GM23338 (cell line): ENCODE measurements at regions not wholly inside any gene's neighbourhood (a gene's known extent, or its start where the extent isn't known, plus 50 kb on each side); places are given as distances from the start of the nearest gene placed in this dataset.

Experiments used
- ATAC-seq: fragments of 200-7000 bp; cut with Tn5 transposase; 3 replicates; pipeline ENCODE4 v1.9.1; 2020
- DNase-seq: peaks from one replicate; pipeline ENCODE4 v3.0.0-alpha.2; 2015; ENCODE audit warnings: low spot score
- H2AFZ ChIP-seq: fragments of 200-600 bp; sonication (generic); 2 replicates; pipeline ENCODE4 v1.8.0; 2016; ENCODE audit warnings: antibody characterized with exemption, mild to moderate bottlenecking, moderate library complexity
- H3F3A ChIP-seq: fragments of 200-600 bp; sonication (generic); replicated peaks from 2 replicates; pipeline ENCODE4 v1.8.0; 2017; ENCODE audit warnings: antibody characterized with exemption, mixed run types, low read depth
- H3K27ac ChIP-seq: fragments of 200-600 bp; sonication (generic); 2 replicates; pipeline ENCODE4 v1.6.1; 2016; ENCODE audit warnings: low read depth
- H3K27me3 ChIP-seq: fragments of 200-600 bp; sonication (generic); 2 replicates; pipeline ENCODE4 v1.8.0; 2016; ENCODE audit warnings: mild to moderate bottlenecking, mixed run types, moderate library complexity; ENCODE audit not compliant: insufficient read depth
- H3K36me3 ChIP-seq: fragments of 200-600 bp; sonication (generic); 2 replicates; pipeline ENCODE4 v1.8.0; 2016; ENCODE audit warnings: mild to moderate bottlenecking; ENCODE audit not compliant: insufficient read depth
- H3K4me1 ChIP-seq: fragments of 200-600 bp; sonication (generic); 2 replicates; pipeline ENCODE4 v1.8.0; 2016; ENCODE audit warnings: mild to moderate bottlenecking, moderate library complexity; ENCODE audit not compliant: insufficient read depth
- H3K4me2 ChIP-seq: fragments of 200-600 bp; sonication (generic); 2 replicates; pipeline ENCODE4 v1.7.1; 2017; ENCODE audit warnings: mixed run types
- H3K4me3 ChIP-seq: fragments of 200-600 bp; sonication (generic); 2 replicates; pipeline ENCODE4 v1.6.1; 2016; ENCODE audit warnings: mixed run types
- H3K79me2 ChIP-seq: fragments of 200-600 bp; sonication (generic); replicated peaks from 2 replicates; pipeline ENCODE4 v1.8.0; 2017; ENCODE audit warnings: mild to moderate bottlenecking; ENCODE audit not compliant: insufficient read depth
- H3K9me2 ChIP-seq: fragments of 200-600 bp; sonication (generic); 2 replicates; pipeline ENCODE4 v1.8.0; 2017; ENCODE audit not compliant: insufficient read depth
- H4K20me1 ChIP-seq: fragments of 200-600 bp; sonication (generic); replicated peaks from 2 replicates; pipeline ENCODE4 v1.8.0; 2017; ENCODE audit warnings: mild to moderate bottlenecking; ENCODE audit not compliant: insufficient read depth
- H3K27ac Mint-ChIP-seq: 2 replicates; pipeline ENCODE4 v1.8.0; 2020; ENCODE audit warnings: inconsistent platforms, mild to moderate bottlenecking, moderate library complexity, mixed read lengths
- H3K27me3 Mint-ChIP-seq: 3 replicates; pipeline ENCODE4 v1.8.0; 2022; ENCODE audit warnings: low read depth, mild to moderate bottlenecking, moderate library complexity, mixed read lengths, inconsistent platforms; ENCODE audit not compliant: insufficient read depth, poor library complexity
- H3K36me3 Mint-ChIP-seq: 3 replicates; pipeline ENCODE4 v1.8.0; 2021; ENCODE audit warnings: low read depth, mild to moderate bottlenecking, inconsistent platforms, moderate library complexity, mixed read lengths
- H3K4me1 Mint-ChIP-seq: 3 replicates; pipeline ENCODE4 v1.8.0; 2020; ENCODE audit warnings: mild to moderate bottlenecking, inconsistent platforms, mixed read lengths
- H3K4me3 Mint-ChIP-seq: 3 replicates; pipeline ENCODE4 v1.8.0; 2021; ENCODE audit warnings: moderate library complexity, mild to moderate bottlenecking, inconsistent platforms, mixed read lengths
- H3K9me3 Mint-ChIP-seq: 3 replicates; pipeline ENCODE4 v1.8.0; 2020; ENCODE audit warnings: moderate library complexity, mild to moderate bottlenecking, inconsistent platforms, mixed read lengths
- EZH2phosphoT487 ChIP-seq: fragments of 200-600 bp; sonication (generic); IDR thresholded peaks from one replicate; pipeline ENCODE4 v1.8.1; 2018; ENCODE audit warnings: antibody characterized with exemption; ENCODE audit not compliant: unreplicated experiment
- NANOG ChIP-seq: IDR thresholded peaks from 2 replicates; pipeline ENCODE4 v1.6.1; 2016; ENCODE audit warnings: antibody characterized with exemption, borderline replicate concordance
- POLR2AphosphoS5 ChIP-seq: IDR thresholded peaks from 2 replicates; pipeline ENCODE4 v1.6.1; 2016; ENCODE audit warnings: antibody characterized with exemption, low read depth
- ZNF114 ChIP-seq: fragments of 250-450 bp; sonication (Bioruptor Pico); IDR thresholded peaks from 2 replicates; pipeline ENCODE4 v1.5.0; 2020; ENCODE audit warnings: mild to moderate bottlenecking, moderate library complexity
- TF ChIP-seq, protein P1 (sequence below): fragments of 250-450 bp; sonication (Bioruptor Pico); IDR thresholded peaks from 2 replicates; pipeline ENCODE4 v1.5.0; 2020; ENCODE audit warnings: mild to moderate bottlenecking, moderate library complexity
- TF ChIP-seq, protein P2 (sequence below): IDR thresholded peaks from one replicate; pipeline ENCODE4 v1.6.1; 2018; ENCODE audit warnings: antibody characterized with exemption; ENCODE audit not compliant: unreplicated experiment

DNA sequence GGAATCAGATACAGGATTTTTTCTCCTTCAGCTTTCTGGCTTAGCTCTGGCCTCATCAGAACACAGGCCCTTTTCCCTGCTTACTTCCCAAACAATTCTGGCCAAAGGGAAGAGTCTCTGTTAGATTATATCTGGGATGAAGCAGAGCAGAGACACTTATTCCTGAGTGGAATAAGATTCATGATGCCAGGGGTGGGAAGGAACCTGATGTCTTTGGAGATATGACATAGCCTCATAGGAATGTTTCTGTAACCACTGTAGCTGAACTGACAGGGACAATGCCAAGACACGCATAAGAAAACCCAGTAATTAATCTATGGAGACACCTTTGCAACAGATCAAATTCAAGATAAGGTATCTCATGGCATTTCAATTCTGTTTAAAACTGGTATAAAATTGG, 177.1 kb upstream of the RAG2 start:
- Mint-ChIP-seq H3K4me3 (no peak overlapping the region), H3K27ac (no peak overlapping the region), H3K36me3 (no peaks in the 10 kb centered on the region), H3K9me3 (no peaks in the 10 kb centered on the region), H3K27me3 (no peaks in the 10 kb centered on the region), H3K4me1 (no peaks in the 10 kb centered on the region)
- DNase-seq = no peak
- Histone ChIP-seq H3K27me3 (no peaks in the 10 kb centered on the region), H3K4me2 (no peak overlapping the region), H2AFZ (no peak overlapping the region), H3K4me1 (no peaks in the 10 kb centered on the region), H3K36me3 (peaks cover 3% of the 10 kb centered on the region; the same call in 1 of the 2 replicates), H3K9me2 (no peaks in the 10 kb centered on the region), H3F3A (no peaks in the 10 kb centered on the region), H3K27ac (no peak overlapping the region), H3K79me2 (no peaks in the 10 kb centered on the region), H4K20me1 (no peaks in the 10 kb centered on the region), H3K4me3 (no peak overlapping the region)
- TF ChIP-seq ZNF114 = no peak
- no peak for TF ChIP-seq NANOG
- TF ChIP-seq EZH2phosphoT487 = no peak
- TF ChIP-seq, protein P1, sequence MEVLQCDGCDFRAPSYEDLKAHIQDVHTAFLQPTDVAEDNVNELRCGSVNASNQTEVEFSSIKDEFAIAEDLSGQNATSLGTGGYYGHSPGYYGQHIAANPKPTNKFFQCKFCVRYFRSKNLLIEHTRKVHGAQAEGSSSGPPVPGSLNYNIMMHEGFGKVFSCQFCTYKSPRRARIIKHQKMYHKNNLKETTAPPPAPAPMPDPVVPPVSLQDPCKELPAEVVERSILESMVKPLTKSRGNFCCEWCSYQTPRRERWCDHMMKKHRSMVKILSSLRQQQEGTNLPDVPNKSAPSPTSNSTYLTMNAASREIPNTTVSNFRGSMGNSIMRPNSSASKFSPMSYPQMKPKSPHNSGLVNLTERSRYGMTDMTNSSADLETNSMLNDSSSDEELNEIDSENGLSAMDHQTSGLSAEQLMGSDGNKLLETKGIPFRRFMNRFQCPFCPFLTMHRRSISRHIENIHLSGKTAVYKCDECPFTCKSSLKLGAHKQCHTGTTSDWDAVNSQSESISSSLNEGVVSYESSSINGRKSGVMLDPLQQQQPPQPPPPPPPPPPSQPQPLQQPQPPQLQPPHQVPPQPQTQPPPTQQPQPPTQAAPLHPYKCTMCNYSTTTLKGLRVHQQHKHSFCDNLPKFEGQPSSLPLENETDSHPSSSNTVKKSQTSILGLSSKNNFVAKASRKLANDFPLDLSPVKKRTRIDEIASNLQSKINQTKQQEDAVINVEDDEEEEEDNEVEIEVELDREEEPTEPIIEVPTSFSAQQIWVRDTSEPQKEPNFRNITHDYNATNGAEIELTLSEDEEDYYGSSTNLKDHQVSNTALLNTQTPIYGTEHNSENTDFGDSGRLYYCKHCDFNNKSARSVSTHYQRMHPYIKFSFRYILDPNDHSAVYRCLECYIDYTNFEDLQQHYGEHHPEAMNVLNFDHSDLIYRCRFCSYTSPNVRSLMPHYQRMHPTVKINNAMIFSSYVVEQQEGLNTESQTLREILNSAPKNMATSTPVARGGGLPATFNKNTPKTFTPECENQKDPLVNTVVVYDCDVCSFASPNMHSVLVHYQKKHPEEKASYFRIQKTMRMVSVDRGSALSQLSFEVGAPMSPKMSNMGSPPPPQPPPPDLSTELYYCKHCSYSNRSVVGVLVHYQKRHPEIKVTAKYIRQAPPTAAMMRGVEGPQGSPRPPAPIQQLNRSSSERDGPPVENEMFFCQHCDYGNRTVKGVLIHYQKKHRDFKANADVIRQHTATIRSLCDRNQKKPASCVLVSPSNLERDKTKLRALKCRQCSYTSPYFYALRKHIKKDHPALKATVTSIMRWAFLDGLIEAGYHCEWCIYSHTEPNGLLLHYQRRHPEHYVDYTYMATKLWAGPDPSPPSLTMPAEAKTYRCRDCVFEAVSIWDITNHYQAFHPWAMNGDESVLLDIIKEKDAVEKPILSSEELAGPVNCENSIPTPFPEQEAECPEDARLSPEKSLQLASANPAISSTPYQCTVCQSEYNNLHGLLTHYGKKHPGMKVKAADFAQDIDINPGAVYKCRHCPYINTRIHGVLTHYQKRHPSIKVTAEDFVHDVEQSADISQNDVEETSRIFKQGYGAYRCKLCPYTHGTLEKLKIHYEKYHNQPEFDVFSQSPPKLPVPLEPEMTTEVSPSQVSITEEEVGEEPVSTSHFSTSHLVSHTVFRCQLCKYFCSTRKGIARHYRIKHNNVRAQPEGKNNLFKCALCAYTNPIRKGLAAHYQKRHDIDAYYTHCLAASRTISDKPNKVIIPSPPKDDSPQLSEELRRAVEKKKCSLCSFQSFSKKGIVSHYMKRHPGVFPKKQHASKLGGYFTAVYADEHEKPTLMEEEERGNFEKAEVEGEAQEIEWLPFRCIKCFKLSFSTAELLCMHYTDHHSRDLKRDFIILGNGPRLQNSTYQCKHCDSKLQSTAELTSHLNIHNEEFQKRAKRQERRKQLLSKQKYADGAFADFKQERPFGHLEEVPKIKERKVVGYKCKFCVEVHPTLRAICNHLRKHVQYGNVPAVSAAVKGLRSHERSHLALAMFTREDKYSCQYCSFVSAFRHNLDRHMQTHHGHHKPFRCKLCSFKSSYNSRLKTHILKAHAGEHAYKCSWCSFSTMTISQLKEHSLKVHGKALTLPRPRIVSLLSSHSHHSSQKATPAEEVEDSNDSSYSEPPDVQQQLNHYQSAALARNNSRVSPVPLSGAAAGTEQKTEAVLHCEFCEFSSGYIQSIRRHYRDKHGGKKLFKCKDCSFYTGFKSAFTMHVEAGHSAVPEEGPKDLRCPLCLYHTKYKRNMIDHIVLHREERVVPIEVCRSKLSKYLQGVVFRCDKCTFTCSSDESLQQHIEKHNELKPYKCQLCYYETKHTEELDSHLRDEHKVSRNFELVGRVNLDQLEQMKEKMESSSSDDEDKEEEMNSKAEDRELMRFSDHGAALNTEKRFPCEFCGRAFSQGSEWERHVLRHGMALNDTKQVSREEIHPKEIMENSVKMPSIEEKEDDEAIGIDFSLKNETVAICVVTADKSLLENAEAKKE (CRISPR knock-in tag) = no peak
- TF ChIP-seq POLR2AphosphoS5 = no peak
- TF ChIP-seq, protein P2, sequence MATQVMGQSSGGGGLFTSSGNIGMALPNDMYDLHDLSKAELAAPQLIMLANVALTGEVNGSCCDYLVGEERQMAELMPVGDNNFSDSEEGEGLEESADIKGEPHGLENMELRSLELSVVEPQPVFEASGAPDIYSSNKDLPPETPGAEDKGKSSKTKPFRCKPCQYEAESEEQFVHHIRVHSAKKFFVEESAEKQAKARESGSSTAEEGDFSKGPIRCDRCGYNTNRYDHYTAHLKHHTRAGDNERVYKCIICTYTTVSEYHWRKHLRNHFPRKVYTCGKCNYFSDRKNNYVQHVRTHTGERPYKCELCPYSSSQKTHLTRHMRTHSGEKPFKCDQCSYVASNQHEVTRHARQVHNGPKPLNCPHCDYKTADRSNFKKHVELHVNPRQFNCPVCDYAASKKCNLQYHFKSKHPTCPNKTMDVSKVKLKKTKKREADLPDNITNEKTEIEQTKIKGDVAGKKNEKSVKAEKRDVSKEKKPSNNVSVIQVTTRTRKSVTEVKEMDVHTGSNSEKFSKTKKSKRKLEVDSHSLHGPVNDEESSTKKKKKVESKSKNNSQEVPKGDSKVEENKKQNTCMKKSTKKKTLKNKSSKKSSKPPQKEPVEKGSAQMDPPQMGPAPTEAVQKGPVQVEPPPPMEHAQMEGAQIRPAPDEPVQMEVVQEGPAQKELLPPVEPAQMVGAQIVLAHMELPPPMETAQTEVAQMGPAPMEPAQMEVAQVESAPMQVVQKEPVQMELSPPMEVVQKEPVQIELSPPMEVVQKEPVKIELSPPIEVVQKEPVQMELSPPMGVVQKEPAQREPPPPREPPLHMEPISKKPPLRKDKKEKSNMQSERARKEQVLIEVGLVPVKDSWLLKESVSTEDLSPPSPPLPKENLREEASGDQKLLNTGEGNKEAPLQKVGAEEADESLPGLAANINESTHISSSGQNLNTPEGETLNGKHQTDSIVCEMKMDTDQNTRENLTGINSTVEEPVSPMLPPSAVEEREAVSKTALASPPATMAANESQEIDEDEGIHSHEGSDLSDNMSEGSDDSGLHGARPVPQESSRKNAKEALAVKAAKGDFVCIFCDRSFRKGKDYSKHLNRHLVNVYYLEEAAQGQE = no peak
- ATAC-seq = no peak
